GM12873 (cell line): ENCODE measurements at regions not wholly inside any gene's neighbourhood (a gene's known extent, or its start where the extent isn't known, plus 50 kb on each side); places are given as distances from the start of the nearest gene placed in this dataset.

ENCODE experiments used
- TF ChIP-seq, protein P1 (sequence below): IDR thresholded peaks from 2 replicates; pipeline ENCODE4 v1.5.1; 2012; ENCODE audit warnings: low read depth, mild to moderate bottlenecking, moderate library complexity, low read length, control low read depth; ENCODE audit not compliant: insufficient read depth; ENCODE audit errors: missing control alignments

- TF ChIP-seq, protein P1, sequence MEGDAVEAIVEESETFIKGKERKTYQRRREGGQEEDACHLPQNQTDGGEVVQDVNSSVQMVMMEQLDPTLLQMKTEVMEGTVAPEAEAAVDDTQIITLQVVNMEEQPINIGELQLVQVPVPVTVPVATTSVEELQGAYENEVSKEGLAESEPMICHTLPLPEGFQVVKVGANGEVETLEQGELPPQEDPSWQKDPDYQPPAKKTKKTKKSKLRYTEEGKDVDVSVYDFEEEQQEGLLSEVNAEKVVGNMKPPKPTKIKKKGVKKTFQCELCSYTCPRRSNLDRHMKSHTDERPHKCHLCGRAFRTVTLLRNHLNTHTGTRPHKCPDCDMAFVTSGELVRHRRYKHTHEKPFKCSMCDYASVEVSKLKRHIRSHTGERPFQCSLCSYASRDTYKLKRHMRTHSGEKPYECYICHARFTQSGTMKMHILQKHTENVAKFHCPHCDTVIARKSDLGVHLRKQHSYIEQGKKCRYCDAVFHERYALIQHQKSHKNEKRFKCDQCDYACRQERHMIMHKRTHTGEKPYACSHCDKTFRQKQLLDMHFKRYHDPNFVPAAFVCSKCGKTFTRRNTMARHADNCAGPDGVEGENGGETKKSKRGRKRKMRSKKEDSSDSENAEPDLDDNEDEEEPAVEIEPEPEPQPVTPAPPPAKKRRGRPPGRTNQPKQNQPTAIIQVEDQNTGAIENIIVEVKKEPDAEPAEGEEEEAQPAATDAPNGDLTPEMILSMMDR, result no peak
These were observed 448.3 kb downstream of the PCNX1 start for GRCh38 chr14:71355324-71356201.

- TF ChIP-seq, protein P1, result no peak
These were observed 451.1 kb downstream of the PCNX1 start for GRCh38 chr14:71358209-71358931.

DNA sequence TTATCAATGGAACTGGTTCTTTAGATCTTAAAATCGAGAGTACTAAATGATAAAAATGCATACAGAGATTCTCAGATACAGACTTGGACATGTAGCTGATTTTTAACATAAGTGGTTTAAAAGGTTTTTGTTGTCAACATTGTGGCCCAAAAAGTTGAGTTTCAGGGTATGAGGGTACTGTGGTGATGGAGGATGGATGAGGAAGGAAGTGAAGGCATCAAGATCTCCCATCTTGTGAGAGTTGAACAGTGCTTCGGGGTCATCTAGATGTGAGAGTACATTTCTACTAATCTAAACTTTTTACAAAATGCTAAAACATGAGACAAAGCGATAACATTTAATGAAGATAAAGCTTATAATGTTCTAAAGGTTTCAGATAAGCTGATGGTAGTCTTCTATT lies 452.6 kb downstream of the PCNX1 start:
- TF ChIP-seq, protein P1, result no peak

- TF ChIP-seq, protein P1, result no peak
These were observed 454.1 kb downstream of the PCNX1 start for GRCh38 chr14:71361336-71361735.

DNA sequence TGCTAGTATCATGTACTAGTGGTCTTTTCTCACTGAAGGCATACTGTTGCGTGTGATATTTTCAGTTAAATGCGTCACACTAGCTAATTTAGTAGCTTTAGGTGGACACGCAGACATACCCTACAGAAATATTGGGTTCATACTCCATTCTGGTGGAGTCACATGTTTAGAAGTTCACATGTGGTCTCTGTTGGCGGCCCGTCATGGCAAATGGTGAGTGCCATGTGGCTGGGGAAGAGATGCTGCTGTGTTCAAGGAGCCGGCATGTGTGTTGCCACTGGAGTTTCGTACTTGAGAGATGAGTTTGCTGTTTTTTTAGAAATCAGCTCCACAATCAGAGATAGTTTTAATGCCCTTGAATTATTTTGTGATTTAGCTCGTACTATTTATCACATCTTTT lies 454.6 kb downstream of the PCNX1 start:
- TF ChIP-seq, protein P1, result no peak

GRCh38 chr14:71362282-71362681 lies 455.0 kb downstream of the PCNX1 start:
- TF ChIP-seq, protein P1, result no peak

DNA sequence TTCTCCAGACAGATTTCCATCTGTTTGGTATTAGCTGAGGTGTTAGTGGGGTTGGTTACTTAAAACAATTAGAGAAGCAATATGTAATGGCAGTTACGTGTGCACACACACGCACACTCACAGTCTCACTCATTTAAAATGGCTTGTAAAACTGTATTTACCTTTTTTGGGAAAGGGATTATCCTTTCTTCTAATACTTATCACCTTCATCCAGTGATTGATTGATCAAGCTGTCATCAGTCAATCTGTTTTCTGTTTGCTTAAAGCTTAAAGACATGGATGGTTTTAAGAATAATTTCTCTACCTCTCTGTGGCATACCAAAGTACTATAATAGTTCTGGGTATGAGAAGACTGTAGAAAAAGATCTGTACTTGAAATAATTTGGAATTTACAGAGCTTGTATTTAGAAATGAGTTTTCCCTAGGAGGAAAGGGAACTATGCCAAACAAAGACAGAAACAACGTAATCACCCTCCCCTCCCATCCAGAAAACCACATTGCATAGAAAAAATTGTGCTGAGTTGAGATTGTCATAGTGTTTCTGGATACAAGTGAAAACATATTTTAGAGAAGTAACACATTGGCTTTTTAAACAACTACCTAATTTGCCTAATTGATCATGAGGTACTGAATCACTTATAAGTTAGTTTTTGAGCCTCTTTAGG lies 455.8 kb downstream of the PCNX1 start:
- TF ChIP-seq, protein P1, result no peak
